Colonic mucosa (tissue), 4 donors: ENCODE measurements at regions not wholly inside any gene's neighbourhood (a gene's known extent, or its start where the extent isn't known, plus 50 kb on each side); places are given as distances from the start of the nearest gene placed in this dataset.

Experiments
- DNase-seq: peaks from one replicate; pipeline ENCODE4 v3.0.0-alpha.2; 2020
- H3K27ac ChIP-seq: fragments of 200-600 bp; one replicate; pipeline ENCODE4 v1.8.0; 2021
- H3K27me3 ChIP-seq: fragments of 200-600 bp; one replicate; pipeline ENCODE4 v1.8.0; 2021
- H3K36me3 ChIP-seq: fragments of 200-600 bp; one replicate; pipeline ENCODE4 v1.8.0; 2021
- H3K4me1 ChIP-seq: fragments of 200-600 bp; one replicate; pipeline ENCODE4 v1.8.0; 2021; ENCODE audit warnings: mild to moderate bottlenecking
- H3K4me3 ChIP-seq: fragments of 200-600 bp; one replicate; pipeline ENCODE4 v1.8.0; 2021
- H3K9ac ChIP-seq, 2 donors: one replicate each; pipeline ENCODE4 v1.7.0; 2013; ENCODE audit warnings: control low read depth in 2 of 2, low read depth in 2 of 2, low read length in 2 of 2
- H3K9me3 ChIP-seq: fragments of 200-600 bp; one replicate; pipeline ENCODE4 v1.8.0; 2021
- CTCF ChIP-seq: fragments of 200-600 bp; IDR thresholded peaks from one replicate; pipeline ENCODE4 v1.8.0; 2022; ENCODE audit warnings: antibody characterized with exemption, mild to moderate bottlenecking
- intact Hi-C: fragments of 100-400 bp; cut with DNase I; formaldehyde crosslinking; loops from one replicate; pipeline ENCODE4 v1.14.1; 2022
- donor health status: healthy.
- donor health status: DM: no; HTN: no; CAD: no.
- donor health status: DM: no; HTN: no; CAD: no.

- no peaks in the 10 kb centered on the region for H3K36me3 ChIP-seq
- H3K9ac ChIP-seq = no peak overlapping the region
- intact Hi-C loops = no loop called here
- H3K9me3 ChIP-seq = no peaks in the 10 kb centered on the region
- no peak for TF ChIP-seq CTCF
- no peaks in the 10 kb centered on the region for H3K4me1 ChIP-seq
- H3K27ac ChIP-seq = no peak overlapping the region
- no peak overlapping the region for H3K4me3 ChIP-seq
- no peak for DNase-seq
- no peaks in the 10 kb centered on the region for H3K27me3 ChIP-seq
Measured at GRCh38 chr22:26785932-26786331, 128.5 kb downstream of the MIAT start.

- H3K27me3 ChIP-seq = no peaks in the 10 kb centered on the region
- H3K4me1 ChIP-seq = no peaks in the 10 kb centered on the region
- no peaks in the 10 kb centered on the region for H3K36me3 ChIP-seq
- no peak overlapping the region for H3K4me3 ChIP-seq
- no peak for TF ChIP-seq CTCF
- DNase-seq = no peak
- intact Hi-C loops = no loop called here
- H3K9me3 ChIP-seq = no peaks in the 10 kb centered on the region
- H3K27ac ChIP-seq = no peak overlapping the region
- no peak overlapping the region for H3K9ac ChIP-seq
Measured at GRCh38 chr22:26786398-26786797, 129.0 kb downstream of the MIAT start.

GRCh38 chr22:26789951-26790350, 132.6 kb downstream of the MIAT start:
- Histone ChIP-seq H3K4me3 (no peak overlapping the region), H3K9ac (no peak overlapping the region), H3K4me1 (no peaks in the 10 kb centered on the region), H3K36me3 (no peaks in the 10 kb centered on the region), H3K27me3 (no peaks in the 10 kb centered on the region), H3K27ac (no peak overlapping the region), H3K9me3 (no peaks in the 10 kb centered on the region)
- no peak for DNase-seq
- TF ChIP-seq CTCF = no peak
- intact Hi-C loops = no loop called here

- Histone ChIP-seq H3K4me3 (no peak overlapping the region), H3K36me3 (no peaks in the 10 kb centered on the region), H3K9ac (no peak overlapping the region), H3K27me3 (no peaks in the 10 kb centered on the region), H3K4me1 (no peaks in the 10 kb centered on the region), H3K27ac (no peak overlapping the region), H3K9me3 (no peaks in the 10 kb centered on the region)
- DNase-seq = no peak
- no peak for TF ChIP-seq CTCF
- intact Hi-C loops = no loop called here
Measured at GRCh38 chr22:26792522-26792921, 135.1 kb downstream of the MIAT start.

GRCh38 chr22:26796785-26797184, 139.4 kb downstream of the MIAT start:
- H3K27ac ChIP-seq = no peak overlapping the region
- no peak overlapping the region for H3K9ac ChIP-seq
- DNase-seq = no peak
- intact Hi-C loops = no loop called here
- no peaks in the 10 kb centered on the region for H3K4me1 ChIP-seq
- H3K9me3 ChIP-seq = no peaks in the 10 kb centered on the region
- no peaks in the 10 kb centered on the region for H3K36me3 ChIP-seq
- no peak for TF ChIP-seq CTCF
- H3K27me3 ChIP-seq = no peaks in the 10 kb centered on the region
- H3K4me3 ChIP-seq = no peak overlapping the region

GRCh38 chr22:26797910-26798309, 140.5 kb downstream of the MIAT start:
- no peak for TF ChIP-seq CTCF
- H3K9ac ChIP-seq = no peak overlapping the region
- no peaks in the 10 kb centered on the region for H3K4me1 ChIP-seq
- intact Hi-C loops = no loop called here
- H3K27ac ChIP-seq = no peak overlapping the region
- no peak for DNase-seq
- H3K27me3 ChIP-seq = no peaks in the 10 kb centered on the region
- H3K9me3 ChIP-seq = no peaks in the 10 kb centered on the region
- H3K4me3 ChIP-seq = no peak overlapping the region
- H3K36me3 ChIP-seq = no peaks in the 10 kb centered on the region
